PC-9 (cell line): ENCODE measurements at regions not wholly inside any gene's neighbourhood (a gene's known extent, or its start where the extent isn't known, plus 50 kb on each side); places are given as distances from the start of the nearest gene placed in this dataset.

Experiments used
- CTCF ChIP-seq: fragments of 200-600 bp; sonication (generic); conservative IDR thresholded peaks from 2 replicates; pipeline ENCODE4 v1.6.1; 2017; ENCODE audit warnings: mixed run types, antibody characterized with exemption, mild to moderate bottlenecking, moderate library complexity
- EZH2 ChIP-seq: fragments of 200-600 bp; sonication (generic); IDR thresholded peaks from 2 replicates; pipeline ENCODE4 v1.8.0; 2017; ENCODE audit warnings: antibody characterized with exemption, low read depth

GRCh38 chr15:93451822-93452221, 362.8 kb upstream of the RGMA start:
- TF ChIP-seq CTCF (no peak), EZH2 (no peak)
